ENCODE measurements at regions not wholly inside any gene's neighbourhood (a gene's known extent, or its start where the extent isn't known, plus 50 kb on each side); places are given as distances from the start of the nearest gene placed in this dataset.

GRCh38 chr4:178814908-178815307 lies 1372.7 kb upstream of the AGA start:
- Histone ChIP-seq H3K36me3 (ENCODE audit: insufficient read depth, low read length) (no peaks in the 10 kb centered on the region), H3K9me3 (ENCODE audit: low read depth, low read length) (peaks cover 2% of the 10 kb centered on the region), H3K4me3 (ENCODE audit: insufficient read depth, low read length) (no peak overlapping the region), H3K27me3 (ENCODE audit: insufficient read depth, low read length) (no peaks in the 10 kb centered on the region), H4K20me1 (ENCODE audit: insufficient read depth, low read length) (no peaks in the 10 kb centered on the region), H2AFZ (ENCODE audit: low read length) (no peak overlapping the region), H3K79me2 (ENCODE audit: insufficient read depth, low read length) (no peaks in the 10 kb centered on the region), H3K4me2 (ENCODE audit: insufficient read depth, low read length) (no peak overlapping the region), H3K27ac (ENCODE audit: low read depth, low read length) (no peak overlapping the region), H3K4me1 (ENCODE audit: insufficient read depth, low read length) (no peaks in the 10 kb centered on the region)
- TF ChIP-seq CTCF (IDR thresholded peaks at IDR 0.05; ENCODE audit: extremely low read depth, low read depth, low read length), result no peak
- DNase-seq (ENCODE audit: insufficient read length, low spot score, missing footprints), result no peak

GRCh38 chr4:178823673-178824295 lies 1381.5 kb upstream of the AGA start:
- Histone ChIP-seq H3K9me3 (ENCODE audit: low read depth, low read length) (no peaks in the 10 kb centered on the region), H3K4me1 (ENCODE audit: insufficient read depth, low read length) (no peaks in the 10 kb centered on the region), H3K4me2 (ENCODE audit: insufficient read depth, low read length) (no peak overlapping the region), H4K20me1 (ENCODE audit: insufficient read depth, low read length) (no peaks in the 10 kb centered on the region), H3K36me3 (ENCODE audit: insufficient read depth, low read length) (no peaks in the 10 kb centered on the region), H3K27ac (ENCODE audit: low read depth, low read length) (no peak overlapping the region), H3K79me2 (ENCODE audit: insufficient read depth, low read length) (no peaks in the 10 kb centered on the region), H3K4me3 (ENCODE audit: insufficient read depth, low read length) (no peak overlapping the region), H3K27me3 (ENCODE audit: insufficient read depth, low read length) (no peaks in the 10 kb centered on the region), H2AFZ (ENCODE audit: low read length) (no peak overlapping the region)
- DNase-seq (ENCODE audit: insufficient read length, low spot score, missing footprints), result peak; percentile 13
- TF ChIP-seq CTCF (IDR thresholded peaks at IDR 0.05; ENCODE audit: extremely low read depth, low read depth, low read length), result no peak

GRCh38 chr4:178836865-178837264 lies 1394.6 kb upstream of the AGA start:
- no peak for DNase-seq (ENCODE audit: insufficient read length, low spot score, missing footprints)
- H3K9me3 ChIP-seq (ENCODE audit: low read depth, low read length), result peaks cover 2% of the 10 kb centered on the region
- H3K4me1 ChIP-seq (ENCODE audit: insufficient read depth, low read length), result no peaks in the 10 kb centered on the region
- H3K27ac ChIP-seq (ENCODE audit: low read depth, low read length), result no peak overlapping the region
- H4K20me1 ChIP-seq (ENCODE audit: insufficient read depth, low read length), result no peaks in the 10 kb centered on the region
- H3K36me3 ChIP-seq (ENCODE audit: insufficient read depth, low read length), result no peaks in the 10 kb centered on the region
- no peaks in the 10 kb centered on the region for H3K79me2 ChIP-seq (ENCODE audit: insufficient read depth, low read length)
- H3K27me3 ChIP-seq (ENCODE audit: insufficient read depth, low read length), result no peaks in the 10 kb centered on the region
- H3K4me2 ChIP-seq (ENCODE audit: insufficient read depth, low read length), result no peak overlapping the region
- H3K4me3 ChIP-seq (ENCODE audit: insufficient read depth, low read length), result no peak overlapping the region
- no peak for TF ChIP-seq CTCF (IDR thresholded peaks at IDR 0.05; ENCODE audit: extremely low read depth, low read depth, low read length)
- no peak overlapping the region for H2AFZ ChIP-seq (ENCODE audit: low read length)

- H3K4me3 ChIP-seq (ENCODE audit: insufficient read depth, low read length), result no peak overlapping the region
- no peak for TF ChIP-seq CTCF (IDR thresholded peaks at IDR 0.05; ENCODE audit: extremely low read depth, low read depth, low read length)
- no peaks in the 10 kb centered on the region for H3K27me3 ChIP-seq (ENCODE audit: insufficient read depth, low read length)
- no peaks in the 10 kb centered on the region for H3K36me3 ChIP-seq (ENCODE audit: insufficient read depth, low read length)
- H3K79me2 ChIP-seq (ENCODE audit: insufficient read depth, low read length), result no peaks in the 10 kb centered on the region
- no peak overlapping the region for H3K27ac ChIP-seq (ENCODE audit: low read depth, low read length)
- no peaks in the 10 kb centered on the region for H4K20me1 ChIP-seq (ENCODE audit: insufficient read depth, low read length)
- H3K9me3 ChIP-seq (ENCODE audit: low read depth, low read length), result peaks cover 2% of the 10 kb centered on the region
- no peak overlapping the region for H2AFZ ChIP-seq (ENCODE audit: low read length)
- H3K4me2 ChIP-seq (ENCODE audit: insufficient read depth, low read length), result no peak overlapping the region
- DNase-seq (ENCODE audit: insufficient read length, low spot score, missing footprints), result no peak
- H3K4me1 ChIP-seq (ENCODE audit: insufficient read depth, low read length), result no peaks in the 10 kb centered on the region
These were observed 1396.5 kb upstream of the AGA start for GRCh38 chr4:178838776-178839175.
